ENCODE measurements at regions not wholly inside any gene's neighbourhood (a gene's known extent, or its start where the extent isn't known, plus 50 kb on each side); places are given as distances from the start of the nearest gene placed in this dataset.

DNA sequence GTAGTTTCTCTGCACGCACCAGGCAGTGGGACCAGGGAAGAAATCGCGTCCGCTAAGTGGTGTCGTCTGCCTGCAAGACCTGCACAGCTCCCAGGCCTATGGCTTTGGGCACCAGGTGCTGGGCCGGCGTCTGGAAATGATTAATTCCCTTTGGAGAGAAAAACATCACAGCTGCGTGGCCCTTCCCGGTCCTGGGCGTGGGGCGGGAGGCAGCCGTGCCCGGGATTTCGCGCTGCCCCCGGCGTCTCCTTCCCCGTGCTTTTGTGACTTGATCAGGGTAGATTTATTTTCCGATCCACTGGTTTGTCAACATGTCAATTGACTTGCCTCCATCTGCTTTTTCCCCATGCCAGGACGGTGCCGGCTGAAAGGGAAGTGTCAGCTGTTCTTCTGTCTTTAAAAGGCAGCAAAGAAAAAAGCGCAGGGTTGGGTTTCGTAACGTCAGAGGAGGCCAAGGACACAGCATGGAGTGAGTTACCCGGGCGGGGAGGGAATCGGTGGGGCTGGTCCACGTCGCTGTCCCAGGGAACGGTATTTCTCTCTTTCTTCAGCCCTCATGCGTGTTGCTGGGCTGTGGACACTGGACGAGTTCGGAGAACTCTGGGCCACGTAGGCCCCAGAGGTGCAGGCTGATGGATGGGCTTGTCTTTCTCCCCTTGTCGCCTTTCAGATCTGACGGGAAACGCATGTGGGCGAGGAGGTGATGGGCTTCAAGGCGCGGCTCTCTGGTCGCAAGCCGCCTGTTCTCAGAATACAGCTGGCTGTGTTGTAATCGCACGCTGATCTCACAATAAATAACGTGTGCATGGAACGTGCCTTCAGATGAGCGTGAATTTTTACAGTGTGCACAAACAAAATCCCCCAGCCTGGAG lies 188.1 kb upstream of the ZNF469 start:
- TF ChIP-seq ZFP3 (CRISPR knock-in tag; IDR thresholded peaks at IDR 0.05) = no peak
- TF ChIP-seq ZNF565 (CRISPR knock-in tag; conservative IDR thresholded peaks at IDR 0.05; ENCODE audit: low read depth) = no peak
- peak; percentile 89 for TF ChIP-seq TCF4 (CRISPR knock-in tag; IDR thresholded peaks at IDR 0.05; ENCODE audit: borderline replicate concordance)
- no peak for TF ChIP-seq CSDC2 (CRISPR knock-in tag; IDR thresholded peaks at IDR 0.05)
- TF ChIP-seq TSHZ2 (CRISPR knock-in tag; IDR thresholded peaks at IDR 0.05) = peak; percentile 70; the same call in 1 of the 2 replicates
- TF ChIP-seq POU6F1 (CRISPR knock-in tag; IDR thresholded peaks at IDR 0.05; ENCODE audit: borderline replicate concordance, low read depth) = no peak
- no peak for TF ChIP-seq ZC3H10 (CRISPR knock-in tag; IDR thresholded peaks at IDR 0.05)
- TF ChIP-seq ZNF8 (CRISPR knock-in tag; IDR thresholded peaks at IDR 0.05) = no peak
- TF ChIP-seq ISL1 (CRISPR knock-in tag; IDR thresholded peaks at IDR 0.05) = no peak
- TF ChIP-seq CSRNP3 (CRISPR knock-in tag; IDR thresholded peaks at IDR 0.05) = no peak
- no peak for TF ChIP-seq SNAI2 (CRISPR knock-in tag; IDR thresholded peaks at IDR 0.05)
- ATAC-seq = peak; percentile 67

DNA sequence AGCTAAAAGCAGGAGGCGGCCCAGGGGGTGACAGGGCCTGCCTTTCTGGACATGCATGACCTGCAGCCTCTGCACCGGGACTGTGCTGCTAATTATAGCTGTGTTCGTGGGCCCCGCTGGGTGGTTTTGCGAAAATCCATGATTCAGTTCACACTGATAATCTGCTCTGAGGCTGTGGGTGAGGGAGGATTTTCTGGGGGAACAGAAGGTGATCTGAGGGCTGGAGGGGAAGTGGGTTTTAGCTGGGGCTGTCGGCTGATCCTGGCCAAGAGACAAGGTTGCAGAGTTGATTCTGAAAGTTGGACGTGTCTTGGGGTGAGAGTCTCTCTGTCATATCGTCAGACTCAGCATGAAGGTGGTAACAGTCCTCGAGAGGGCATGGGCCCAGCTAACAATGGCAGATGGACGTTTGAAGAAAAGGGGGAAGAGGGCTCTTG lies 187.5 kb upstream of the ZNF469 start:
- ATAC-seq = no peak
- TF ChIP-seq, protein P1, sequence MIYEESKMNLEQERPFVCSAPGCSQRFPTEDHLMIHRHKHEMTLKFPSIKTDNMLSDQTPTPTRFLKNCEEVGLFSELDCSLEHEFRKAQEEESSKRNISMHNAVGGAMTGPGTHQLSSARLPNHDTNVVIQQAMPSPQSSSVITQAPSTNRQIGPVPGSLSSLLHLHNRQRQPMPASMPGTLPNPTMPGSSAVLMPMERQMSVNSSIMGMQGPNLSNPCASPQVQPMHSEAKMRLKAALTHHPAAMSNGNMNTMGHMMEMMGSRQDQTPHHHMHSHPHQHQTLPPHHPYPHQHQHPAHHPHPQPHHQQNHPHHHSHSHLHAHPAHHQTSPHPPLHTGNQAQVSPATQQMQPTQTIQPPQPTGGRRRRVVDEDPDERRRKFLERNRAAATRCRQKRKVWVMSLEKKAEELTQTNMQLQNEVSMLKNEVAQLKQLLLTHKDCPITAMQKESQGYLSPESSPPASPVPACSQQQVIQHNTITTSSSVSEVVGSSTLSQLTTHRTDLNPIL (CRISPR knock-in tag; IDR thresholded peaks at IDR 0.05; ENCODE audit: low read depth) = no peak
- TF ChIP-seq CSRNP3 (CRISPR knock-in tag; IDR thresholded peaks at IDR 0.05) (no peak), TOX (CRISPR knock-in tag; IDR thresholded peaks at IDR 0.05; ENCODE audit: borderline replicate concordance) (no peak), SNAI2 (CRISPR knock-in tag; IDR thresholded peaks at IDR 0.05) (no peak), ZFP3 (CRISPR knock-in tag; IDR thresholded peaks at IDR 0.05) (no peak), CSDC2 (CRISPR knock-in tag; IDR thresholded peaks at IDR 0.05) (no peak), ZNF8 (CRISPR knock-in tag; IDR thresholded peaks at IDR 0.05) (no peak), PPARA (CRISPR knock-in tag; IDR thresholded peaks at IDR 0.05; ENCODE audit: borderline replicate concordance) (no peak), ISL1 (CRISPR knock-in tag; IDR thresholded peaks at IDR 0.05) (no peak), ZC3H10 (CRISPR knock-in tag; IDR thresholded peaks at IDR 0.05) (no peak), ZFP30 (CRISPR knock-in tag; IDR thresholded peaks at IDR 0.05) (no peak), BACH2 (CRISPR knock-in tag; IDR thresholded peaks at IDR 0.05; ENCODE audit: borderline replicate concordance) (no peak), POU6F1 (CRISPR knock-in tag; IDR thresholded peaks at IDR 0.05; ENCODE audit: borderline replicate concordance, low read depth) (no peak), ZNF565 (CRISPR knock-in tag; conservative IDR thresholded peaks at IDR 0.05; ENCODE audit: low read depth) (no peak), ESRRG (CRISPR knock-in tag; IDR thresholded peaks at IDR 0.05) (no peak)
